ACC112 (cell line): ENCODE measurements at regions not wholly inside any gene's neighbourhood (a gene's known extent, or its start where the extent isn't known, plus 50 kb on each side); places are given as distances from the start of the nearest gene placed in this dataset.

Experiments
- H2AFZ ChIP-seq: fragments of 200-600 bp; sonication (generic); one replicate; pipeline ENCODE4 v1.6.0; 2017; ENCODE audit warnings: antibody characterized with exemption, low read length; ENCODE audit not compliant: unreplicated experiment
- H3K27ac ChIP-seq: fragments of 200-600 bp; sonication (generic); 2 replicates; pipeline ENCODE4 v1.5.1; 2014; ENCODE audit warnings: low read depth, mild to moderate bottlenecking, antibody characterized with exemption, low read length, moderate library complexity
- H3K27me3 ChIP-seq: fragments of 200-600 bp; sonication (generic); 2 replicates; pipeline ENCODE4 v1.6.1; 2014; ENCODE audit warnings: mild to moderate bottlenecking, antibody characterized with exemption, low read length, moderate library complexity, mixed read lengths; ENCODE audit not compliant: insufficient read depth
- H3K36me3 ChIP-seq: fragments of 200-600 bp; sonication (generic); 2 replicates; pipeline ENCODE4 v1.6.1; 2016; ENCODE audit warnings: mild to moderate bottlenecking, antibody characterized with exemption, low read length, moderate library complexity, mixed read lengths; ENCODE audit not compliant: insufficient read depth
- H3K4me1 ChIP-seq: fragments of 200-600 bp; sonication (generic); one replicate; pipeline ENCODE4 v1.6.1; 2016; ENCODE audit warnings: low read length, mixed read lengths; ENCODE audit not compliant: insufficient read depth, unreplicated experiment, control insufficient read depth
- H3K4me3 ChIP-seq: fragments of 200-600 bp; sonication (generic); 2 replicates; pipeline ENCODE4 v1.5.1; 2014; ENCODE audit warnings: mild to moderate bottlenecking, low read depth, low read length
- H3K79me2 ChIP-seq: fragments of 200-600 bp; sonication (generic); one replicate; pipeline ENCODE4 v1.6.0; 2016; ENCODE audit warnings: low read length; ENCODE audit not compliant: control insufficient read depth, unreplicated experiment, insufficient read depth

DNA sequence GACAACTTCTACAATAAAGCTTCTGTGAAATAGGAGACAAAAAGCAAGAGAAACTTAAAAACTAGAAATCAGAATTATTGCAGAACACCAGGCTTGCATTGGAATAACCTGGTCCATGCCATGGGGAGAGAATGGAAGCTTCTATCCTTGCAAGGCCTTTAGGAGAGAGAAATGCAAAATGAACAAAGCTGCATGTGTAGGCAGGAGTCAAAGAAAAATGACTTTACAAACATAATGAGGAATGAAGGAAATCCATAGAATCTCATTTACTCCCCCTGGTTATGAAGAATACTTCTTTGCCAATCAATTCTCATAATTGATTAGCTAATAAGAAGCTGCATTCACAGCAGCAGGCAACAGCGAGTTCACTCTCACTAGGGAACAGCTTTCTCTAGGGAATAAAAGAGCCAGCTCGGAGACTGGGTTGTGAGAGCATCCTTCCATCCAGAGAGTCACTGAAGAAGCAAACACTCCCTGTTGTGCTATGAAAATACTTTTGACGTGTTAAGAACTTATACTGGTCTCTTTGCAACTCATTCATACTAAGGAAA, 235.9 kb upstream of the LRATD1 start:
- no peaks in the 10 kb centered on the region for H3K36me3 ChIP-seq
- H3K79me2 ChIP-seq = no peaks in the 10 kb centered on the region
- no peaks in the 10 kb centered on the region for H3K4me1 ChIP-seq
- no peaks in the 10 kb centered on the region for H3K27me3 ChIP-seq
- no peak overlapping the region for H3K4me3 ChIP-seq
- H2AFZ ChIP-seq = no peak overlapping the region
- no peak overlapping the region for H3K27ac ChIP-seq

GRCh38 chr2:14398641-14399040, 233.9 kb upstream of the LRATD1 start:
- no peaks in the 10 kb centered on the region for H3K36me3 ChIP-seq
- no peaks in the 10 kb centered on the region for H3K79me2 ChIP-seq
- H3K27me3 ChIP-seq = no peaks in the 10 kb centered on the region
- H2AFZ ChIP-seq = no peak overlapping the region
- H3K27ac ChIP-seq = no peak overlapping the region
- no peaks in the 10 kb centered on the region for H3K4me1 ChIP-seq
- H3K4me3 ChIP-seq = no peak overlapping the region

- no peak overlapping the region for H2AFZ ChIP-seq
- no peaks in the 10 kb centered on the region for H3K36me3 ChIP-seq
- no peaks in the 10 kb centered on the region for H3K4me1 ChIP-seq
- H3K27me3 ChIP-seq = no peaks in the 10 kb centered on the region
- H3K79me2 ChIP-seq = no peaks in the 10 kb centered on the region
- no peak overlapping the region for H3K4me3 ChIP-seq
- H3K27ac ChIP-seq = no peak overlapping the region
Measured at GRCh38 chr2:14401873-14402272, 230.6 kb upstream of the LRATD1 start.

- H3K79me2 ChIP-seq = no peaks in the 10 kb centered on the region
- H3K4me1 ChIP-seq = no peaks in the 10 kb centered on the region
- H3K27me3 ChIP-seq = no peaks in the 10 kb centered on the region
- no peaks in the 10 kb centered on the region for H3K36me3 ChIP-seq
- no peak overlapping the region for H3K27ac ChIP-seq
- H2AFZ ChIP-seq = no peak overlapping the region
- H3K4me3 ChIP-seq = no peak overlapping the region
Measured at GRCh38 chr2:14408695-14409094, 223.8 kb upstream of the LRATD1 start.

DNA sequence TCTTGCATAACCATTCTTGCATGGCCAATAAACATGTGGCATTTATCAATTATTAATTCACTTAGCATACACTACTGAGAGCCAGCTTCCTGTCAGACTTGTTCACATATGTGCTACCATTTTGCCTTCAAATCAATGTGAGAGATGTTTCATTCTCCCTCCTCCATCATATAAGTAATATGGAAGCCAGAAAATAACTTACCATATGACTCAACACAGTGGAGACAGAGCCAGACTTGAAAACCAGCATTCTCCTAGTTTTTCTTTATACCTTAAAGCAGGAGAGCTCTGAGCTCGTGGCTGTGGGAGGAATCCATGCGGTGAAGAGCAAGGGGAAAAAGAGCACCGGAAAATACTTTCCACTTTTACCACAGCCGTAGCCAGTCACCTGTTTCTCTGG, 215.0 kb upstream of the LRATD1 start:
- Histone ChIP-seq H3K36me3 (no peaks in the 10 kb centered on the region), H2AFZ (no peak overlapping the region), H3K27ac (no peak overlapping the region), H3K4me1 (peaks cover 4% of the 10 kb centered on the region), H3K4me3 (no peak overlapping the region), H3K27me3 (no peaks in the 10 kb centered on the region), H3K79me2 (no peaks in the 10 kb centered on the region)

- Histone ChIP-seq H3K4me3 (no peak overlapping the region), H3K27me3 (no peaks in the 10 kb centered on the region), H3K36me3 (no peaks in the 10 kb centered on the region), H3K79me2 (no peaks in the 10 kb centered on the region), H2AFZ (no peak overlapping the region), H3K27ac (no peak overlapping the region), H3K4me1 (peaks cover 4% of the 10 kb centered on the region)
Measured at GRCh38 chr2:14418115-14418514, 214.4 kb upstream of the LRATD1 start.

DNA sequence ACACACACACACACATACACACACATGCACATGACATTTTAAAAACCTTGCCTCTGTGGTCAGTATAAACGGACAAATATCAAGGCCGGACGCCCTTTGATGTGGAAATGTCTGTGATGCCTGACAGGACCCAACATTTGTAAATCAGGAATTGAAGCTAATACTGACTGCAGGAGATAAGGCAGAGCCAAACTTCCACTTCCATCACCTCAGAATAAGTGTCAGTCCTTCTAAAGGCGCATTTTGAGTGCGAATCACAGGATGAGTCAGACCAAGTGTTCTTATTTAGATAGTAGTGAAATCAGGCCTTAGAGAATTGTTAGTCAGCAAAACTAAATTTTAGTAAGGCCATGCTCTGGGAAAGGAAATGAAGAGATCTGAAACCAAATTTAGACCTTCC, 211.7 kb upstream of the LRATD1 start:
- peak overlapping the region; percentile 46; the same call in 1 of the 2 replicates for H3K27ac ChIP-seq
- H3K79me2 ChIP-seq = no peaks in the 10 kb centered on the region
- no peaks in the 10 kb centered on the region for H3K27me3 ChIP-seq
- no peak overlapping the region for H2AFZ ChIP-seq
- H3K36me3 ChIP-seq = no peaks in the 10 kb centered on the region
- H3K4me3 ChIP-seq = no peak overlapping the region
- H3K4me1 ChIP-seq = peaks cover 4% of the 10 kb centered on the region

- no peak overlapping the region for H3K4me3 ChIP-seq
- no peak overlapping the region for H3K27ac ChIP-seq
- H2AFZ ChIP-seq = no peak overlapping the region
- H3K4me1 ChIP-seq = peaks cover 4% of the 10 kb centered on the region
- H3K27me3 ChIP-seq = no peaks in the 10 kb centered on the region
- H3K36me3 ChIP-seq = no peaks in the 10 kb centered on the region
- H3K79me2 ChIP-seq = no peaks in the 10 kb centered on the region
Measured at GRCh38 chr2:14422426-14422825, 210.1 kb upstream of the LRATD1 start.

DNA sequence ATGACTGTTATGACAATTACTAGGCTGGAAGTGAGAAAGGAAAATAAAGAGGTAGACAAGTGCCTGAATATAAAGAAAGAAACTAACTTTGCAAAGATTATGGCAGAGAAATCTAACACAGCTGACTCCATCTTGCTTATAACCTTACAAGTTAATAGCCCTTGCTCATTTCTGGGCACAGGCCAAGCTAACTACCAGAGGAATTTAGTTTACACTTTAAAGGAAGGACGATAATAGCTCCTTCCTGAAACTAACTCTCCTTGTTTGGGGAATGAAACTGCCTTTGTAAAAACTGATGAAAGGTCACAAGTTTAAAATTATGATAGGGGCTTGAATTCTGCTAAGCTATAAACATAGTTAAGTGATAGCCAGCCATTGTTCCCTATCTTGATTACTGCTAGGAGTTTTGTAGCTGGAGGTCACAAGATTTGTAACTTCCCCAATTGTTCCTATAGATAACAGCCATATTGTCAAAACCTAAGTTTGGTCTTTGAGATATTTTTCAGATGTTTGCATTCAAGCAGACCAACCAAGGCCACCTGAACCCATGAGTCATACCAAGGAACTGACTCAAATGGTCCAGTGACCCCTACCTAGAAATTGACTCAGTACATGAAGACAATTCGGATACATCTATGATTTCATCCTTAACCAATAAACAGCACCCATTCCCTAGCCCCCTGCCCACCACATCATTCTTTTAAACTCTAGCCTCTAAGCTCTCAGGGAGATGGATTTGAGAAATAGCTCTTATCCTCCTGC, 209.2 kb upstream of the LRATD1 start:
- Histone ChIP-seq H3K27ac (no peak overlapping the region), H3K27me3 (no peaks in the 10 kb centered on the region), H3K4me3 (no peak overlapping the region), H3K36me3 (no peaks in the 10 kb centered on the region), H2AFZ (no peak overlapping the region), H3K79me2 (no peaks in the 10 kb centered on the region), H3K4me1 (peaks cover 4% of the 10 kb centered on the region)

DNA sequence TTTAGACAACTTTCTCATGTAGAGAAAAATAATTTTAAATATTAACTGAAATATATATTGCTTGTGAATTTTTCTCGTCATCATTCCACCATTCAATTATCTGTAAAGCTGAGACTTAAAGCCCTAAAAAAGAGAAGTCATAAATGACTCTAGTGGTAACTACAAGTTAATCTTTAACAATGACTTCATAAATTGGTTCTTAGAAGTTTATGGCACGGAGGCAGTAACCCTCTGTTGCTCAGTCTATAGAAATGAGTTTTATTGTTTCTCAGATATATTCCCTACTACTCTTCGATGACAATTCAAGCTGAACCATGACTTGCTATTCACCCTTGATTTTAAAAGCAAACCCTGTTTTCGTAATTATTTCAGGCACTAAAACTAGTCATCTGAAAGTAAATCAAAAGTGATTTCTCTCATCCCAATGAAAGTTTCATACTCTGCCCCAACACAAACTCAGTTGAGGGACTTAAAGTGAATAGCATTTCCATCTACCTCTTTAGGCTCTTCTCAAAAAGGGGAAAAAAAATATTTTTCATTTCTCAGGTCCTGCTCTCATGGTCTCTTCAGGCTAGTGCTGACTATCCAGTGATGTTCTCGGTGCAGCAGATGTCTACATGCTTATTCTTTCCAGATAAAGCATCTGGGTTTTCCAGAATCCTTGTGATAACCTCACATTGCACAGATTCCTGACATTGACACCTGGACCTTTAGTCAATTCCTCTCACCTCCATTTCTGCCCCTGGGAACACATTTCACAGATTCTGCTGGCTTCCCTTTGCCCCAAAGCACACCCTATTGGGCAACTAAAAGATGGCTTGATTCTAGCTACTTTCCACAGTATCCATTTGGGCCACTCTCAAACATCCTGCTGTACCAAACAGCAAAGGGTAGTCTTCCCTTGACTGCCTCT, 207.8 kb upstream of the LRATD1 start:
- H3K36me3 ChIP-seq = no peaks in the 10 kb centered on the region
- H3K4me1 ChIP-seq = peaks cover 4% of the 10 kb centered on the region
- no peak overlapping the region for H3K27ac ChIP-seq
- no peak overlapping the region for H3K4me3 ChIP-seq
- H3K79me2 ChIP-seq = no peaks in the 10 kb centered on the region
- no peaks in the 10 kb centered on the region for H3K27me3 ChIP-seq
- no peak overlapping the region for H2AFZ ChIP-seq
